ENCODE measurements at regions not wholly inside any gene's neighbourhood (a gene's known extent, or its start where the extent isn't known, plus 50 kb on each side); places are given as distances from the start of the nearest gene placed in this dataset.
"Not testable (repeated sequence)": the region's sequence is repeated elsewhere in the genome, so short reads cannot be mapped to it uniquely, and the experiment has no call there.

GRCh38 chr7:55308186-55308929 lies 56.8 kb upstream of the LANCL2 start:
- no peak overlapping the region for H3K4me3 Mint-ChIP-seq (ENCODE audit: unreplicated experiment)
- no peak for DNase-seq
- H3K36me3 Mint-ChIP-seq (ENCODE audit: unreplicated experiment), result peaks cover 18% of the 10 kb centered on the region
- H3K9me3 Mint-ChIP-seq (ENCODE audit: unreplicated experiment), result peaks cover 18% of the 10 kb centered on the region
- no peak for TF ChIP-seq CTCF (IDR thresholded peaks at IDR 0.05; ENCODE audit: partially characterized antibody, unreplicated experiment)
- peaks cover 7% of the 10 kb centered on the region for H3K27me3 Mint-ChIP-seq (ENCODE audit: unreplicated experiment)
- H3K4me1 Mint-ChIP-seq (ENCODE audit: low read depth, unreplicated experiment), result no peaks in the 10 kb centered on the region
- H3K27ac Mint-ChIP-seq (ENCODE audit: unreplicated experiment), result no peak overlapping the region

GRCh38 chr7:55309040-55309991 lies 55.8 kb upstream of the LANCL2 start:
- H3K4me3 Mint-ChIP-seq (ENCODE audit: unreplicated experiment), result no peak overlapping the region
- H3K27ac Mint-ChIP-seq (ENCODE audit: unreplicated experiment), result no peak overlapping the region
- H3K27me3 Mint-ChIP-seq (ENCODE audit: unreplicated experiment), result peaks cover 4% of the 10 kb centered on the region
- no peaks in the 10 kb centered on the region for H3K4me1 Mint-ChIP-seq (ENCODE audit: low read depth, unreplicated experiment)
- H3K9me3 Mint-ChIP-seq (ENCODE audit: unreplicated experiment), result peaks cover 18% of the 10 kb centered on the region
- no peak for TF ChIP-seq CTCF (IDR thresholded peaks at IDR 0.05; ENCODE audit: partially characterized antibody, unreplicated experiment)
- no peak for DNase-seq
- peaks cover 18% of the 10 kb centered on the region for H3K36me3 Mint-ChIP-seq (ENCODE audit: unreplicated experiment)

GRCh38 chr7:55310287-55311025 lies 54.7 kb upstream of the LANCL2 start:
- Mint-ChIP-seq H3K9me3 (ENCODE audit: unreplicated experiment) (peaks cover 18% of the 10 kb centered on the region), H3K36me3 (ENCODE audit: unreplicated experiment) (peaks cover 18% of the 10 kb centered on the region), H3K27me3 (ENCODE audit: unreplicated experiment) (peaks cover 4% of the 10 kb centered on the region), H3K4me3 (ENCODE audit: unreplicated experiment) (no peak overlapping the region), H3K4me1 (ENCODE audit: low read depth, unreplicated experiment) (no peaks in the 10 kb centered on the region), H3K27ac (ENCODE audit: unreplicated experiment) (no peak overlapping the region)
- no peak for DNase-seq
- TF ChIP-seq CTCF (IDR thresholded peaks at IDR 0.05; ENCODE audit: partially characterized antibody, unreplicated experiment), result no peak

GRCh38 chr7:55311892-55312291 lies 53.2 kb upstream of the LANCL2 start:
- peaks cover 16% of the 10 kb centered on the region for H3K9me3 Mint-ChIP-seq (ENCODE audit: unreplicated experiment)
- H3K4me3 Mint-ChIP-seq (ENCODE audit: unreplicated experiment); H3K27me3 Mint-ChIP-seq (ENCODE audit: unreplicated experiment); H3K27ac Mint-ChIP-seq (ENCODE audit: unreplicated experiment); H3K4me1 Mint-ChIP-seq (ENCODE audit: low read depth, unreplicated experiment); DNase-seq: not testable (repeated sequence)
- H3K36me3 Mint-ChIP-seq (ENCODE audit: unreplicated experiment), result peaks cover 18% of the 10 kb centered on the region

- H3K4me1 Mint-ChIP-seq (ENCODE audit: low read depth, unreplicated experiment); H3K27me3 Mint-ChIP-seq (ENCODE audit: unreplicated experiment); H3K4me3 Mint-ChIP-seq (ENCODE audit: unreplicated experiment); DNase-seq; H3K27ac Mint-ChIP-seq (ENCODE audit: unreplicated experiment): not testable (repeated sequence)
- Mint-ChIP-seq H3K36me3 (ENCODE audit: unreplicated experiment) (peaks cover 18% of the 10 kb centered on the region), H3K9me3 (ENCODE audit: unreplicated experiment) (peaks cover 16% of the 10 kb centered on the region)
Observed at GRCh38 chr7:55313671-55314070, 51.5 kb upstream of the LANCL2 start.
